ENCODE measurements at regions not wholly inside any gene's neighbourhood (a gene's known extent, or its start where the extent isn't known, plus 50 kb on each side); places are given as distances from the start of the nearest gene placed in this dataset.

DNA sequence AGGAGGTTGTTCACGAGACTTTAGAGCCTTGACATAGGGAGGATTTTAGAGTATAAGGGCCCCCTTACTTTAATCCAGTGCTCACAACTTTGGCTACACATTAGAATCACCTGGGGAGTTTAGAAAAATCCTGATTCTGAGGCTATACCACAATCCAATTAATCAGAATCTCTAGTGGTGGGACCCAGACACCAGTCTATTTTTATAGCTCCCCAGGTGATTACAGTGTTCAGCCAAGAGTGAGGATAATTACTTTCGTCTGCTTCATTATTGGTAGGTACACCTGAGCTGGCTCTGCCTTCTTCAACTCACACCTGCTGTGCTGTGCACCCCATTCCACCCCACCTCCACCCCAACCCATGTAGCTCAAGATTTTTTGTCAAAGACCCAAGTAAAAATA, 141.3 kb upstream of the EPB41L4A start:
- TF ChIP-seq POLR2AphosphoS5 (IDR thresholded peaks at IDR 0.05; ENCODE audit: low read depth, low read length): no peak
- no peak for TF ChIP-seq POLR2A (IDR thresholded peaks at IDR 0.05; ENCODE audit: low read depth, low read length)
